Tibial artery (tissue), 4 donors: ENCODE measurements at regions not wholly inside any gene's neighbourhood (a gene's known extent, or its start where the extent isn't known, plus 50 kb on each side); places are given as distances from the start of the nearest gene placed in this dataset.

ENCODE experiments used
- DNase-seq, 2 donors: peaks; one replicate each; pipeline ENCODE4 v3.0.0-alpha.2; 2019
- H3K27ac ChIP-seq, 2 donors: fragments of 200-600 bp; sonication (generic) in 1 of 2; 1 replicate in 1 of 2; 2 replicates in 1 of 2; pipeline ENCODE4 v1.5.1; 2018 to 2019; ENCODE audit warnings: mild to moderate bottlenecking in 1 of 2
- H3K27me3 ChIP-seq, 2 donors: fragments of 200-600 bp; sonication (generic) in 1 of 2; one replicate each; pipeline versions ENCODE4 v1.5.1 to v1.6.0; 2016 to 2019
- H3K36me3 ChIP-seq, 3 donors: fragments of 200-600 bp; sonication (generic) in 2 of 3; one replicate each; pipeline ENCODE4 v1.5.1; 2016 to 2019; ENCODE audit warnings: mild to moderate bottlenecking in 2 of 3
- H3K4me1 ChIP-seq, 4 donors: fragments of 200-600 bp; sonication (generic) in 2 of 4; 1 replicate in 3 of 4; 2 replicates in 1 of 4; pipeline ENCODE4 v1.5.1; 2016 to 2019
- H3K4me3 ChIP-seq, 2 donors: fragments of 200-600 bp; sonication (generic) in 1 of 2; 1 replicate in 1 of 2; 2 replicates in 1 of 2; pipeline ENCODE4 v1.5.1; 2018 to 2019; ENCODE audit warnings: mild to moderate bottlenecking in 2 of 2
- H3K9me3 ChIP-seq, 3 donors: fragments of 200-600 bp; sonication (generic) in 1 of 3; one replicate each; pipeline ENCODE4 v1.5.1; 2016 to 2019
- CTCF ChIP-seq, 2 experiments: fragments of 200-600 bp in 1 of 2; fragments of 450-650 bp in 1 of 2; IDR thresholded peaks; one replicate each; pipeline ENCODE4 v1.5.1; 2017 to 2019; ENCODE audit warnings: antibody characterized with exemption in 2 of 2, mild to moderate bottlenecking in 1 of 2, moderate library complexity in 1 of 2
- intact Hi-C: fragments of 100-400 bp; cut with DNase I; formaldehyde crosslinking; loops from one replicate; pipeline ENCODE4 v1.15.0; 2023; ENCODE audit warnings: low total_unique reads

- no peak for DNase-seq
- Histone ChIP-seq H3K4me3 (no peak overlapping the region), H3K27me3 (no peaks in the 10 kb centered on the region), H3K9me3 (no peaks in the 10 kb centered on the region), H3K36me3 (no peaks in the 10 kb centered on the region), H3K4me1 (no peaks in the 10 kb centered on the region), H3K27ac (no peak overlapping the region)
- intact Hi-C loops, result no loop called here
- no peak for TF ChIP-seq CTCF (IDR thresholded peaks at IDR 0.05)
These were observed 241.4 kb downstream of the PMP22 start for GRCh38 chr17:15023589-15024336.

- intact Hi-C loops, result no loop called here
- Histone ChIP-seq H3K27me3 (no peaks in the 10 kb centered on the region), H3K4me3 (no peak overlapping the region), H3K4me1 (no peaks in the 10 kb centered on the region), H3K36me3 (no peaks in the 10 kb centered on the region), H3K9me3 (no peaks in the 10 kb centered on the region), H3K27ac (no peak overlapping the region)
- DNase-seq, result no peak
- TF ChIP-seq CTCF (IDR thresholded peaks at IDR 0.05), result no peak
These were observed 246.0 kb downstream of the PMP22 start for GRCh38 chr17:15019158-15019557.

GRCh38 chr17:15012351-15012980 lies 252.7 kb downstream of the PMP22 start:
- no peak overlapping the region for H3K27ac ChIP-seq
- H3K27me3 ChIP-seq, result no peaks in the 10 kb centered on the region
- H3K36me3 ChIP-seq, result no peaks in the 10 kb centered on the region
- peaks cover 0 to under 1% (median 0%) of the 10 kb centered on the region in 4 donors for H3K4me1 ChIP-seq
- no peaks in the 10 kb centered on the region for H3K9me3 ChIP-seq
- intact Hi-C loops, result no loop called here
- H3K4me3 ChIP-seq, result no peak overlapping the region
- no peak for DNase-seq
- TF ChIP-seq CTCF (IDR thresholded peaks at IDR 0.05), result no peak

DNA sequence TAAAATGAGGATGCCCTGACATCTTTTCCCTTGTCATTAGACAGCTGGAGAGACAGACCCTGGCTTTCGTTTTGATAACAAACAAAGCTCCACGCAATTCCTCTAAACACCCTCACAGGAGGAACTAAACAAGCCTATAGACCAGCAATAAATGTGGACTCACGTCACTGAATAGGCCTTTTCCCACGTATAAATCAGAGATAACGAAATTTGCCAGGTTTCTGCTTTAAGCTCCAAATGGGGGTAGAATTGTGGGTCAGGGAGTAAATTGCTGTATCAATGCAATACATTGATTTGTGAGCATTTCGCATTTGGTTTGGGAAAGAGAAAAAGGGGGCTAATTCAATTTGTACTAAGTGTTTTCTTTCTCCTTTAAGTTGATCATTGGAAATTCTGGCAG lies 256.0 kb downstream of the PMP22 start:
- H3K27me3 ChIP-seq, result no peaks in the 10 kb centered on the region

GRCh38 chr17:15007147-15007553 lies 258.0 kb downstream of the PMP22 start:
- TF ChIP-seq CTCF (IDR thresholded peaks at IDR 0.05), result no peak
- H3K27me3 ChIP-seq, result no peaks in the 10 kb centered on the region
- DNase-seq, result no peak
- intact Hi-C loops, result no loop called here
- H3K9me3 ChIP-seq, result no peaks in the 10 kb centered on the region
- no peak overlapping the region for H3K4me3 ChIP-seq
- no peaks in the 10 kb centered on the region for H3K36me3 ChIP-seq
- H3K4me1 ChIP-seq, result peaks cover 0 to 4% (median 0%) of the 10 kb centered on the region in 4 donors
- H3K27ac ChIP-seq, result no peak overlapping the region

More for the DNA sequence above, 256.0 kb downstream of the PMP22 start:
- no peak for TF ChIP-seq CTCF (IDR thresholded peaks at IDR 0.05)
- Histone ChIP-seq H3K4me3 (no peak overlapping the region), H3K4me1 (peaks cover 0 to 4% (median 0%) of the 10 kb centered on the region in 4 donors), H3K36me3 (no peaks in the 10 kb centered on the region), H3K9me3 (no peaks in the 10 kb centered on the region), H3K27ac (no peak overlapping the region)
- no peak for DNase-seq
- intact Hi-C loops, result no loop called here
